Endodermal cell (in vitro differentiated cells): ENCODE measurements at regions not wholly inside any gene's neighbourhood (a gene's known extent, or its start where the extent isn't known, plus 50 kb on each side); places are given as distances from the start of the nearest gene placed in this dataset.
A peak's percentile ranks its signal among the peaks of the same experiment; 100 is the strongest.
"Not testable (repeated sequence)": the region's sequence is repeated elsewhere in the genome, so short reads cannot be mapped to it uniquely, and the experiment has no call there.

Experiments
- DNase-seq: peaks from one replicate; pipeline ENCODE4 v3.0.0-alpha.2; 2017
- H3K27ac ChIP-seq: 2 replicates; pipeline ENCODE4 v1.5.1; 2013; ENCODE audit warnings: mild to moderate bottlenecking, low read depth, low read length, moderate library complexity
- H3K27me3 ChIP-seq: 2 replicates; pipeline ENCODE4 v1.6.1; 2013; ENCODE audit warnings: mild to moderate bottlenecking, low read length, moderate library complexity; ENCODE audit not compliant: insufficient read depth, control insufficient read depth, poor library complexity, severe bottlenecking
- H3K36me3 ChIP-seq: 2 replicates; pipeline ENCODE4 v1.7.0; 2013; ENCODE audit warnings: mild to moderate bottlenecking, low read length, moderate library complexity; ENCODE audit not compliant: control insufficient read depth, insufficient read depth
- H3K4me1 ChIP-seq: one replicate; pipeline ENCODE4 v1.7.0; 2013; ENCODE audit warnings: low read length; ENCODE audit not compliant: control insufficient read depth, insufficient read depth
- H3K4me3 ChIP-seq: 2 replicates; pipeline ENCODE4 v1.5.1; 2013; ENCODE audit warnings: mild to moderate bottlenecking, low read length, moderate library complexity
- H3K9ac ChIP-seq: 2 replicates; pipeline ENCODE4 v1.6.1; 2013; ENCODE audit warnings: mild to moderate bottlenecking, low read length, moderate library complexity; ENCODE audit not compliant: poor library complexity, severe bottlenecking; ENCODE audit errors: extremely low read depth
- H3K9me3 ChIP-seq: 2 replicates; pipeline ENCODE4 v1.6.1; 2013; ENCODE audit warnings: mild to moderate bottlenecking, low read length, moderate library complexity; ENCODE audit not compliant: control insufficient read depth
- H3K27ac Mint-ChIP-seq: 2 replicates; pipeline ENCODE4 v1.8.0; 2020; ENCODE audit warnings: mixed read lengths
- H3K27me3 Mint-ChIP-seq: 2 replicates; pipeline ENCODE4 v1.8.0; 2021; ENCODE audit warnings: mild to moderate bottlenecking, mixed read lengths; ENCODE audit not compliant: insufficient read depth
- H3K36me3 Mint-ChIP-seq: 2 replicates; pipeline ENCODE4 v1.8.0; 2020; ENCODE audit warnings: low read depth, mixed read lengths
- H3K4me1 Mint-ChIP-seq: 2 replicates; pipeline ENCODE4 v1.8.0; 2020; ENCODE audit warnings: mixed read lengths
- H3K4me3 Mint-ChIP-seq: 2 replicates; pipeline ENCODE4 v1.8.0; 2020; ENCODE audit warnings: mild to moderate bottlenecking, moderate library complexity, mixed read lengths
- H3K9me3 Mint-ChIP-seq: 2 replicates; pipeline ENCODE4 v1.8.0; 2020; ENCODE audit warnings: mild to moderate bottlenecking, mixed read lengths
- whole genome bisulfite sequencing, 2 experiments: methylation state at CpG; one replicate each; pipeline versions ENCODE4 v1.1.5 to v1.1.7; 2013; ENCODE audit warnings: missing lambda C conversion rate in 2 of 2, mixed read lengths in 1 of 2; ENCODE audit not compliant: insufficient coverage in 1 of 2, insufficient read length in 1 of 2; 5-methylcytosine and 5-hydroxymethylcytosine counted together

DNA sequence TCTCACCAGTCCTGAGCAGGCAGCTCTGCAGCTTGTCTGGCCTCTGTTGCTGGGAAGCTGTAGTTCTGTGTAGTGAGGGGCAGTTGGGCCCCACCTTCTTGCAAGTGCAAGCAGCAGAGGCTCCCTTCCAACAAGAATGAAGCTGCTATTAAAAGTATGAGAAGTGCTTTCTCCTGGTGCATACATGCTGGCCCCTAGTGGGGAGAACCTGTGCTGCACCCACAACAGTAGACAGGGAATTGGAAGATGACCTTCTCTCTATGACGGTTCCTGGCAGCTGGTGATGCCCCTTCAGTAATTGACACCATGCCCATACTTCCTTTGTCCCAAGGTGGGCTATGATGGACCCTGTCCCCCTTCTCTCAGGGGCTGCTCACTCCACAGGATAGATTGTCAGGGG, 141.5 kb downstream of the SPIN4 start:
- H3K4me3 Mint-ChIP-seq, H3K9me3 ChIP-seq, H3K27ac ChIP-seq, DNase-seq, H3K4me3 ChIP-seq, H3K4me1 ChIP-seq, H3K9ac ChIP-seq, H3K27me3 ChIP-seq, H3K36me3 Mint-ChIP-seq, H3K9me3 Mint-ChIP-seq, H3K27ac Mint-ChIP-seq, H3K4me1 Mint-ChIP-seq, H3K36me3 ChIP-seq, H3K27me3 Mint-ChIP-seq: not testable (repeated sequence)
- no CpG with 5 or more reads among the region's 1 CpG for WGBS, 2 experiments

DNA sequence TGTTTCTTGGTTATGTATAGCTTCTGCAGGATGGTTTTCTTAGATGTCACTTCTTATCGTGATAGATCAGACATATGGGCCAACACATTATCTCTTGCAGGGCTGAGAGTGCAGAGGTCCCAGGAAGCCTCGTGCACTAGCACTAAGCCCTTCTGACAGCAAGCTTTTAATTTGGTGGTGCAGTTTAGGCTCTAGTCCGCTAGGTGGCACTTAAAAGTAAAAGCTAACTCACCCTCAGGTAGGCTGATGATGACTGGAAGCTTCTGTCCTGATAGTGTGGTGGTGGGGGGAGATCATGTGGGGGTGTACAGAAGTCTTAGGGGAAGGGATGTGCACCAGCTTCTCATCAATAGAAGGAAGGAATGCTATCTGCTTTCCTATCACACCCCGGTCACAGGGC, 142.0 kb downstream of the SPIN4 start:
- not testable (repeated sequence) for H3K36me3 Mint-ChIP-seq, H3K27me3 Mint-ChIP-seq, H3K4me3 ChIP-seq, H3K4me3 Mint-ChIP-seq, H3K27me3 ChIP-seq, H3K9me3 Mint-ChIP-seq, H3K27ac ChIP-seq, H3K4me1 Mint-ChIP-seq, H3K4me1 ChIP-seq, H3K36me3 ChIP-seq, H3K27ac Mint-ChIP-seq, H3K9me3 ChIP-seq, DNase-seq, H3K9ac ChIP-seq
- WGBS, 2 experiments: no CpG with 5 or more reads among the region's 4 CpGs

DNA sequence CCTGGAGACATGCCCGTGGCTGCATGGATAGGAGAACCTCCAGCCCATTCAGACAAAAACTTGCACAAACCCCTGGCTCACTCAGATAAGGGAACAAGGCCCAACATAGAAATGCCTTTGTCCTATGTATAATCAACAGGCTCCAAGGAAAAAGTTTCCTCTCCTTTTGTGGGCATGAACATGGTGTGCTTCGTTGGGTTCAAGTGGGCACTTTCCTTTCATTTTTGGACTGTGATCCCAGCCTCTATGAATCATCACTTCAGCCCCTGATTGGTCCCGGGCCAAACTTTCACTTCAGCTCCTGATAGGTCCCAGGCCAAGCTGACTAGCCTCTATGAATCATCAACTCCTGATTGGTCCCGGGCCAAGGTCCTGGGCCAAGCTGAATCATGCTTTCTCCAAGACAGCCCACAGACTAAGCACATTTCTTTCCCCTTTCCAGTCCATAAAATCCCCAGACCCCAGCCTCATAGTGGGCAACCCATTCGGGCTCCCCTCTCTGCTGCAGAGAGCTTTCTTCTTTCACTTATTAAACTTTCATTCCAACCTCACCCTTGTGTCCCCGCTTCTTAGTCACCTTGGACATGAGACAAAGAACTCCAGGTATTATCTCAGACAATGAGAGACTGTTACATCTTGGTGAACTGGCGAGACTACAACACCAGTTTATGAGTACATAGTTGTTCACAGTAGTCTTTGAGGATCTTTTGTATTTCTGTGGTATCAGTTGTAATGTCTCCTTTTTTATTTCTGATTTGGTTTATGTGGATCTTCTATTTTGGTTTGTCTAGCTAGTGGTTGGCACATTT, 146.7 kb downstream of the SPIN4 start:
- not testable (repeated sequence) for H3K27me3 Mint-ChIP-seq, H3K4me1 ChIP-seq, H3K9ac ChIP-seq, H3K36me3 ChIP-seq, H3K9me3 ChIP-seq, H3K27ac Mint-ChIP-seq, H3K4me3 Mint-ChIP-seq, H3K4me1 Mint-ChIP-seq, H3K4me3 ChIP-seq, H3K27ac ChIP-seq, DNase-seq, H3K36me3 Mint-ChIP-seq, H3K9me3 Mint-ChIP-seq, H3K27me3 ChIP-seq
- WGBS, 2 experiments: no CpG with 5 or more reads among the region's 7 CpGs

DNA sequence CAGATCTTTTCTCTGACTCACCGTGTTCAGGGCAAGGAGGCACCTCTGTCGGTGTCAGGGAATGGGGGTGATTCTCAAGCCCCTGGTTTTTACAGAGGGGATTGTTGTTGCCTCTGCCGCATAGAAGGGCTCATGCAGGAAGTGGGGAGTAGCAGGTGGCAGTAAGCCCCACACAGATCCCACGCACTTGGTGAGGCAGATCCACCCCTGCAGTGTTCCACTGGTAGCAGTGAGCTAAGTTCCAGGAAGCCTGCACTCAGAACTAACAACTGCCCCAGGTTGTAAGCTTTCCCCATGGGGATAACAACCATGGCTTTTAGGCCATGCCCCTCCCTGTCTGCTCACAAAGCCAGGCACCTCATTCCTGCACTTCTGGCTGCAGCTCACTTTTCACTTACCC, 149.1 kb downstream of the SPIN4 start:
- not testable (repeated sequence) for H3K9me3 Mint-ChIP-seq, H3K4me1 Mint-ChIP-seq, H3K9me3 ChIP-seq, H3K27me3 Mint-ChIP-seq, H3K4me3 Mint-ChIP-seq, H3K36me3 Mint-ChIP-seq, H3K36me3 ChIP-seq, H3K27ac ChIP-seq, H3K27ac Mint-ChIP-seq, H3K4me1 ChIP-seq, DNase-seq, H3K4me3 ChIP-seq, H3K27me3 ChIP-seq, H3K9ac ChIP-seq
- WGBS, 2 experiments: no CpG with 5 or more reads among the region's 4 CpGs

GRCh38 chrX:63198693-63199092, 152.4 kb downstream of the SPIN4 start:
- not testable (repeated sequence) for H3K4me3 ChIP-seq, H3K4me1 ChIP-seq, H3K9me3 Mint-ChIP-seq, H3K36me3 Mint-ChIP-seq, H3K27me3 Mint-ChIP-seq, H3K4me1 Mint-ChIP-seq, DNase-seq, H3K4me3 Mint-ChIP-seq, H3K9me3 ChIP-seq, H3K36me3 ChIP-seq, H3K27me3 ChIP-seq, H3K9ac ChIP-seq, H3K27ac Mint-ChIP-seq, H3K27ac ChIP-seq
- no CpG with 5 or more reads among the region's 3 CpGs for WGBS, 2 experiments

DNA sequence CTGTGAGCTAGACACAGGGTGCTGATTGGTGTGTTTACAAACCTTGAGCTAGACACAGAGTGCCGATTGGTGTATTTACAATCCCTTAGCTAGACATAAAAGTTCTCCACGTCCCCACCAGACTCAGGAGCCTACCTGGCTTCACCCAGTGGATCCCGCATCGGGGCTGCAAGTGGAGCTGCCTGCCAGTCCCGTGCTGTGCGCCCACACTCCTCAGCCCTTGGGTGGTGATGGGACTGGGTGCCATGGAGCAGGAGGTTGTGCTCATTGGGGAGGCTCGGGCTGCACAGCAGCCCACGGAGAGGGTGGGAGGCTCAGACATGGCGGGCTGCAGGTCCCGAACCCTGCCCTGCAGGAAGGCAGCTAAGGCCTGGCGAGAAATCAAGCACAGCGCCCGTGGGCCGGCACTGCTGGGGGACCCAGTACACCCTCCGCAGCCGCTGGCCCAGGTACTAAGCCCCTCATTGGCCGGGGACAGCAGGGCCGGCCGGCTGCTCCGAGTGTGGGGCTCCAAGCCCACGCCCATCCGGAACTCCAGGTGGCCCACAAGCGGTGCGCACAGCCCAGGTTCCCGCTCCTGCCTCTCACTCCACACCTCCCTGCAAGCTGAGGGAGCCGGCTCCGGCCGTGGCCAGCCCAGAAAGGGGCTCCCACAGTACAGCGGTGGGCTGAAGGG, 158.6 kb downstream of the SPIN4 start:
- DNase-seq: peak; percentile 5
- H3K9me3 ChIP-seq, H3K27ac ChIP-seq, H3K36me3 ChIP-seq, H3K27ac Mint-ChIP-seq, H3K4me1 Mint-ChIP-seq, H3K9ac ChIP-seq, H3K4me3 Mint-ChIP-seq, H3K36me3 Mint-ChIP-seq, H3K27me3 ChIP-seq, H3K4me3 ChIP-seq, H3K27me3 Mint-ChIP-seq, H3K4me1 ChIP-seq: not testable (repeated sequence)
- H3K9me3 Mint-ChIP-seq: peaks cover 31% of the 10 kb centered on the region
- 60 to 84% methylated on average over 1 to 28 of the region's 29 CpGs for WGBS, 2 experiments
